HEK293 (cell line): ENCODE measurements at regions not wholly inside any gene's neighbourhood (a gene's known extent, or its start where the extent isn't known, plus 50 kb on each side); places are given as distances from the start of the nearest gene placed in this dataset.

Experiments used
- ZFP3 ChIP-seq: fragments of 450-650 bp; formaldehyde crosslinking; IDR thresholded peaks from 2 replicates; pipeline ENCODE4 v1.5.1; 2016; ENCODE audit warnings: low read depth, missing biosample characterization, missing genetic modification characterization
- ZNF548 ChIP-seq: fragments of 450-650 bp; formaldehyde crosslinking; IDR thresholded peaks from 2 replicates; pipeline ENCODE4 v1.5.1; 2016; ENCODE audit warnings: missing biosample characterization, missing genetic modification characterization
- TF ChIP-seq, protein P1 (sequence below): fragments of 450-650 bp; formaldehyde crosslinking; IDR thresholded peaks from 2 replicates; pipeline ENCODE4 v1.5.1; 2016; ENCODE audit warnings: missing biosample characterization, missing genetic modification characterization

DNA sequence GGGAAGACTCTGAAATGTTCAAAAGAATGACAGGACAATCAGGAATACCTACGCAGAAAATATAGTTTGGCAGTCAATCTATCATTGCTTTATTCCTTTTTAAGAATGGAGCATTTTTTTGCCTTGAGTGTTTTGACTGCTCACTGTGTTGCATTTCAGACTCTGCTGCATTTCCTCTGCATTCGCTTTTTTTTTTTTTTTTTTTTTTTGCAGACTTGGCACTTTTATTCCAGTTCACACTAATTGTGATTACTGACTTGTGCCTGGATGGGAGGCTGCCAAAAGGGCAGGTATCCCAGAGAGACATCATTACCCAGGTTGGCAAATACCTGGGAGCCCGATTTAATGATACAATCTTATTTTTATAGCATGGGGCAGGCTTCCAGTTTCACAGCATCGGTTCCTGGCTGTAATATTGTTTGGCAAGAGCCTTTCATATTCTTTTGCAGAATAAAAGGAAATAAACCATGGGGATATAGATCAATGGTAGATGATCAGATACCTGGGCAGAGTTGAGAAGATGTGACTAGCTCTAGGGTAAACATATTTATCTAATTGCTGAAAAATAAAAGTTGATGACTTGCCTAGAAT is 1132.6 kb downstream of the MAT2B start:
- TF ChIP-seq ZFP3 (tag by site-specific recombination) = no peak
- TF ChIP-seq, protein P1, sequence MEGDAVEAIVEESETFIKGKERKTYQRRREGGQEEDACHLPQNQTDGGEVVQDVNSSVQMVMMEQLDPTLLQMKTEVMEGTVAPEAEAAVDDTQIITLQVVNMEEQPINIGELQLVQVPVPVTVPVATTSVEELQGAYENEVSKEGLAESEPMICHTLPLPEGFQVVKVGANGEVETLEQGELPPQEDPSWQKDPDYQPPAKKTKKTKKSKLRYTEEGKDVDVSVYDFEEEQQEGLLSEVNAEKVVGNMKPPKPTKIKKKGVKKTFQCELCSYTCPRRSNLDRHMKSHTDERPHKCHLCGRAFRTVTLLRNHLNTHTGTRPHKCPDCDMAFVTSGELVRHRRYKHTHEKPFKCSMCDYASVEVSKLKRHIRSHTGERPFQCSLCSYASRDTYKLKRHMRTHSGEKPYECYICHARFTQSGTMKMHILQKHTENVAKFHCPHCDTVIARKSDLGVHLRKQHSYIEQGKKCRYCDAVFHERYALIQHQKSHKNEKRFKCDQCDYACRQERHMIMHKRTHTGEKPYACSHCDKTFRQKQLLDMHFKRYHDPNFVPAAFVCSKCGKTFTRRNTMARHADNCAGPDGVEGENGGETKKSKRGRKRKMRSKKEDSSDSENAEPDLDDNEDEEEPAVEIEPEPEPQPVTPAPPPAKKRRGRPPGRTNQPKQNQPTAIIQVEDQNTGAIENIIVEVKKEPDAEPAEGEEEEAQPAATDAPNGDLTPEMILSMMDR (tag by site-specific recombination) = no peak
- TF ChIP-seq ZNF548 = no peak
